ENCODE measurements at regions not wholly inside any gene's neighbourhood (a gene's known extent, or its start where the extent isn't known, plus 50 kb on each side); places are given as distances from the start of the nearest gene placed in this dataset.

- Histone ChIP-seq H3K27me3 (ENCODE audit: control insufficient read depth, insufficient read depth, low read length) (no peaks in the 10 kb centered on the region), H3K36me3 (replicated peaks; ENCODE audit: control insufficient read depth, insufficient read depth, low read length) (no peaks in the 10 kb centered on the region), H3K4me3 (ENCODE audit: insufficient read depth, low read depth, low read length) (no peak overlapping the region)
- no peak for DNase-seq
Observed at GRCh38 chr16:56068314-56068713, 123.0 kb upstream of the GNAO1 start.

- H3K36me3 ChIP-seq (replicated peaks; ENCODE audit: control insufficient read depth, insufficient read depth, low read length): no peaks in the 10 kb centered on the region
- no peaks in the 10 kb centered on the region for H3K27me3 ChIP-seq (ENCODE audit: control insufficient read depth, insufficient read depth, low read length)
- no peak for DNase-seq
- H3K4me3 ChIP-seq (ENCODE audit: insufficient read depth, low read depth, low read length): no peak overlapping the region
Observed at GRCh38 chr16:56067406-56067805, 123.9 kb upstream of the GNAO1 start.

GRCh38 chr16:56066617-56067016 lies 124.7 kb upstream of the GNAO1 start:
- Histone ChIP-seq H3K4me3 (ENCODE audit: insufficient read depth, low read depth, low read length) (no peak overlapping the region), H3K36me3 (replicated peaks; ENCODE audit: control insufficient read depth, insufficient read depth, low read length) (no peaks in the 10 kb centered on the region), H3K27me3 (ENCODE audit: control insufficient read depth, insufficient read depth, low read length) (no peaks in the 10 kb centered on the region)
- DNase-seq: peak; percentile 21

- H3K4me3 ChIP-seq (ENCODE audit: insufficient read depth, low read depth, low read length): no peak overlapping the region
- no peak for DNase-seq
- H3K36me3 ChIP-seq (replicated peaks; ENCODE audit: control insufficient read depth, insufficient read depth, low read length): no peaks in the 10 kb centered on the region
- no peaks in the 10 kb centered on the region for H3K27me3 ChIP-seq (ENCODE audit: control insufficient read depth, insufficient read depth, low read length)
Observed at GRCh38 chr16:56063111-56063510, 128.2 kb upstream of the GNAO1 start.

- Histone ChIP-seq H3K4me3 (ENCODE audit: insufficient read depth, low read depth, low read length) (no peak overlapping the region), H3K36me3 (replicated peaks; ENCODE audit: control insufficient read depth, insufficient read depth, low read length) (no peaks in the 10 kb centered on the region), H3K27me3 (ENCODE audit: control insufficient read depth, insufficient read depth, low read length) (no peaks in the 10 kb centered on the region)
- DNase-seq: no peak
Observed at GRCh38 chr16:56057151-56057550, 134.1 kb upstream of the GNAO1 start.

- Histone ChIP-seq H3K36me3 (replicated peaks; ENCODE audit: control insufficient read depth, insufficient read depth, low read length) (no peaks in the 10 kb centered on the region), H3K4me3 (ENCODE audit: insufficient read depth, low read depth, low read length) (no peak overlapping the region)
Observed at GRCh38 chr16:56050916-56051315, 140.4 kb upstream of the GNAO1 start.

GRCh38 chr16:56048425-56049105 lies 142.7 kb upstream of the GNAO1 start:
- Histone ChIP-seq H3K4me3 (ENCODE audit: insufficient read depth, low read depth, low read length) (no peak overlapping the region), H3K36me3 (replicated peaks; ENCODE audit: control insufficient read depth, insufficient read depth, low read length) (no peaks in the 10 kb centered on the region), H3K27me3 (ENCODE audit: control insufficient read depth, insufficient read depth, low read length) (no peaks in the 10 kb centered on the region)
- DNase-seq: no peak

More at GRCh38 chr16:56050916-56051315, 140.4 kb upstream of the GNAO1 start:
- no peak for DNase-seq
- no peaks in the 10 kb centered on the region for H3K27me3 ChIP-seq (ENCODE audit: control insufficient read depth, insufficient read depth, low read length)

- Histone ChIP-seq H3K36me3 (replicated peaks; ENCODE audit: control insufficient read depth, insufficient read depth, low read length) (no peaks in the 10 kb centered on the region), H3K4me3 (ENCODE audit: insufficient read depth, low read depth, low read length) (no peak overlapping the region), H3K27me3 (ENCODE audit: control insufficient read depth, insufficient read depth, low read length) (no peaks in the 10 kb centered on the region)
- DNase-seq: no peak
Observed at GRCh38 chr16:56047307-56048234, 143.7 kb upstream of the GNAO1 start.

GRCh38 chr16:56042416-56042815 lies 148.9 kb upstream of the GNAO1 start:
- Histone ChIP-seq H3K36me3 (replicated peaks; ENCODE audit: control insufficient read depth, insufficient read depth, low read length) (no peaks in the 10 kb centered on the region), H3K27me3 (ENCODE audit: control insufficient read depth, insufficient read depth, low read length) (no peaks in the 10 kb centered on the region), H3K4me3 (ENCODE audit: insufficient read depth, low read depth, low read length) (no peak overlapping the region)
- DNase-seq: no peak

GRCh38 chr16:56041556-56042140 lies 149.6 kb upstream of the GNAO1 start:
- Histone ChIP-seq H3K36me3 (replicated peaks; ENCODE audit: control insufficient read depth, insufficient read depth, low read length) (no peaks in the 10 kb centered on the region), H3K4me3 (ENCODE audit: insufficient read depth, low read depth, low read length) (no peak overlapping the region), H3K27me3 (ENCODE audit: control insufficient read depth, insufficient read depth, low read length) (no peaks in the 10 kb centered on the region)
- DNase-seq: peak; percentile 66

- no peak for DNase-seq
- H3K36me3 ChIP-seq (replicated peaks; ENCODE audit: control insufficient read depth, insufficient read depth, low read length): no peaks in the 10 kb centered on the region
- H3K27me3 ChIP-seq (ENCODE audit: control insufficient read depth, insufficient read depth, low read length): no peaks in the 10 kb centered on the region
- no peak overlapping the region for H3K4me3 ChIP-seq (ENCODE audit: insufficient read depth, low read depth, low read length)
Observed at GRCh38 chr16:56038564-56039098, 152.7 kb upstream of the GNAO1 start.

- no peak for DNase-seq
- no peak overlapping the region for H3K4me3 ChIP-seq (ENCODE audit: insufficient read depth, low read depth, low read length)
- H3K27me3 ChIP-seq (ENCODE audit: control insufficient read depth, insufficient read depth, low read length): no peaks in the 10 kb centered on the region
- H3K36me3 ChIP-seq (replicated peaks; ENCODE audit: control insufficient read depth, insufficient read depth, low read length): no peaks in the 10 kb centered on the region
Observed at GRCh38 chr16:56032072-56032471, 156.9 kb upstream of the CES5A start.

- H3K27me3 ChIP-seq (ENCODE audit: control insufficient read depth, insufficient read depth, low read length): no peaks in the 10 kb centered on the region
- DNase-seq: no peak
- H3K36me3 ChIP-seq (replicated peaks; ENCODE audit: control insufficient read depth, insufficient read depth, low read length): no peaks in the 10 kb centered on the region
- H3K4me3 ChIP-seq (ENCODE audit: insufficient read depth, low read depth, low read length): no peak overlapping the region
Observed at GRCh38 chr16:56029026-56029425, 153.9 kb upstream of the CES5A start.

- Histone ChIP-seq H3K4me3 (ENCODE audit: insufficient read depth, low read depth, low read length) (no peak overlapping the region), H3K27me3 (ENCODE audit: control insufficient read depth, insufficient read depth, low read length) (no peaks in the 10 kb centered on the region)
Observed at GRCh38 chr16:56022818-56023217, 147.6 kb upstream of the CES5A start.

GRCh38 chr16:56019274-56019673 lies 144.1 kb upstream of the CES5A start:
- Histone ChIP-seq H3K4me3 (ENCODE audit: insufficient read depth, low read depth, low read length) (no peak overlapping the region), H3K27me3 (ENCODE audit: control insufficient read depth, insufficient read depth, low read length) (no peaks in the 10 kb centered on the region), H3K36me3 (replicated peaks; ENCODE audit: control insufficient read depth, insufficient read depth, low read length) (no peaks in the 10 kb centered on the region)
- DNase-seq: no peak

More at GRCh38 chr16:56022818-56023217, 147.6 kb upstream of the CES5A start:
- DNase-seq: no peak
- no peaks in the 10 kb centered on the region for H3K36me3 ChIP-seq (replicated peaks; ENCODE audit: control insufficient read depth, insufficient read depth, low read length)
